ENCODE measurements at regions not wholly inside any gene's neighbourhood (a gene's known extent, or its start where the extent isn't known, plus 50 kb on each side); places are given as distances from the start of the nearest gene placed in this dataset.

DNA sequence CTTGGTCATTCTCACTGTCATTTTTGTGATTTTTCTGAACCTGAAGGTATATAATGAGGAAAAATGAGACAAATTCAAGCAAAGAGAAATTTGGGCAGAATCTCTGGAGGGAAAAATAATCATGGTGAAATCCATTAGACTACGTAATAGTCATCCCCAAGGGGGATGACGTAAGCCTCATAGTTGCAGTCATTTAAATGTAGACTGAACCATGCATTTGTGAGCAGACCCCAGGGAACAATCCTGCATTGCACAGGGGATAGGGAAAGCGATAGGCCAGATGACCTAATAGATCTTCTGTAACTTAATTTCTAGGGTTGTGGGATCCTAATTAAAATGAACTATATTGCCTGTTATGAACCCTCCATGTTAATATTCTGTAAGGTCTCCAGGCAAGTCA is 167.4 kb upstream of the C1orf21 start:
- Histone ChIP-seq H3K36me3 (ENCODE audit: insufficient read depth, low read length) (no peaks in the 10 kb centered on the region), H3K27ac (ENCODE audit: low read depth, low read length) (no peak overlapping the region), H3K27me3 (ENCODE audit: insufficient read depth, low read length) (no peaks in the 10 kb centered on the region), H3K4me3 (ENCODE audit: low read length in 2 of 2) (no peak overlapping the region), H3K4me1 (ENCODE audit: insufficient read depth, low read length) (no peaks in the 10 kb centered on the region), H3K9me3 (ENCODE audit: control insufficient read depth in 1 of 2, low read length in 2 of 2) (no peaks in the 10 kb centered on the region)
- H3K4me3 Mint-ChIP-seq = no peak overlapping the region
- intact Hi-C loops (cut with micrococcal nuclease) = no loop called here
- no peak overlapping the region for H3K27ac Mint-ChIP-seq
- no peak for DNase-seq
- H3K27me3 Mint-ChIP-seq = peaks cover 2 to 6% of the 10 kb centered on the region in 2 donors
- H3K4me1 Mint-ChIP-seq = no peaks in the 10 kb centered on the region
- POLR2A ChIA-PET (ENCODE audit: partially characterized antibody) = no interaction called here
- no peaks in the 10 kb centered on the region for H3K36me3 Mint-ChIP-seq
- H3K9me3 Mint-ChIP-seq = peaks cover 0 to 2% (median 0%) of the 10 kb centered on the region in 8 donors
- CTCF ChIA-PET (ENCODE audit: partially characterized antibody) = no interaction called here

DNA sequence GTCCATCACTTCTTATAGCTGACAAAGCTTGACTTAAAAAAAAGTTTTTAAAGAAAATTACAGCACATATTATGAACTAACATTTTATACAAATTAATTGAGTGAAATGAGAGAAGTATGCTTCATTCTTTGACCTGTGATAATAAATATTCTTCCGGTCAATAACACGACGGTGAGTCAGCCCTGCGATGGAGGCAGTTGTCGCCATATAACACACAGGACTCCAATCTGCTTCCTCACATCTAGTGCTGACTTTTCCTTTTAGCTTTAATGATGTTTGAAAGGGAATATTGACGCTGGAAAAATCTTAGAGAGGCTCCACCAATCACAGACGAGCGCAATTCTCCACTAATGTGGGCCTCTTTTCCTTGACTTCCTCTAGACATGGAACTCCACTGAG is 166.9 kb upstream of the C1orf21 start:
- Mint-ChIP-seq H3K27me3 (peaks cover 4 to 6% of the 10 kb centered on the region in 2 donors), H3K9me3 (peaks cover 0 to 2% (median 0%) of the 10 kb centered on the region in 8 donors), H3K4me1 (no peaks in the 10 kb centered on the region), H3K27ac (no peak overlapping the region), H3K4me3 (no peak overlapping the region), H3K36me3 (no peaks in the 10 kb centered on the region)
- intact Hi-C loops (cut with micrococcal nuclease) = loop anchor here (5.0 kb wide), 1 partner anchor 303 kb away; no protein-coding TSS in a partner anchor
- Histone ChIP-seq H3K27me3 (ENCODE audit: insufficient read depth, low read length) (no peaks in the 10 kb centered on the region), H3K4me3 (ENCODE audit: low read length in 2 of 2) (no peak overlapping the region), H3K9me3 (ENCODE audit: control insufficient read depth in 1 of 2, low read length in 2 of 2) (no peaks in the 10 kb centered on the region), H3K4me1 (ENCODE audit: insufficient read depth, low read length) (no peaks in the 10 kb centered on the region), H3K36me3 (ENCODE audit: insufficient read depth, low read length) (no peaks in the 10 kb centered on the region), H3K27ac (ENCODE audit: low read depth, low read length) (no peak overlapping the region)
- DNase-seq = no peak
- ChIA-PET CTCF (ENCODE audit: partially characterized antibody) (interaction anchor here (0.9 kb wide), 1 partner anchor 10 kb away, joined by 3 read pairs; no protein-coding TSS in a partner anchor), POLR2A (ENCODE audit: partially characterized antibody) (no interaction called here)

DNA sequence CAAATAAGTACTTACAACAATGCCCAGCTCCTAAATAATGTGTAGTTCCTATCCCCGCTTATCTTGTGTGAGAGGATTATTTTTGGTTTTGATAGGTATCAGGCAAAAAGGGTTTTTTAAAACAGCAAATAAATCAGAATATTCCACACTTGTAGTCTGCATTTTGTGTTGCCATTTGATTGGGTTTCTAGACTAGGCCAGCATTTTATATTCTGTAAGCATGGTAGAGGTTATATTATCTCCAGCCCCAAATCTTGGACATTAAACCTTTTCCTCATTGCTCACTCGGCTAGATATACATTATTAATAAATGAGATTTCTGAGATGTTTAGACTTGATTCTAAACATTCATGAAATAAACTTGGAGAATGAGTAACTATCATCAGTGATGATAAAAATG is 165.7 kb upstream of the C1orf21 start:
- H3K4me3 ChIP-seq (ENCODE audit: low read length in 2 of 2) = no peak overlapping the region
- no peak overlapping the region for H3K27ac ChIP-seq (ENCODE audit: low read depth, low read length)
- peaks cover 3 to 4% of the 10 kb centered on the region in 2 donors for H3K27me3 Mint-ChIP-seq
- peaks cover 0 to 2% (median 0%) of the 10 kb centered on the region in 8 donors for H3K9me3 Mint-ChIP-seq
- CTCF ChIA-PET (ENCODE audit: partially characterized antibody) = interaction anchor here (0.8 to 3.6 kb wide), 12 partner anchors 9 to 567 kb away, joined by 3 to 20 read pairs (median 4); partner anchors contain the start of genes APOBEC4 and TSEN15
- H3K4me1 ChIP-seq (ENCODE audit: insufficient read depth, low read length) = no peaks in the 10 kb centered on the region
- no peaks in the 10 kb centered on the region for H3K27me3 ChIP-seq (ENCODE audit: insufficient read depth, low read length)
- H3K4me1 Mint-ChIP-seq = no peaks in the 10 kb centered on the region
- H3K9me3 ChIP-seq (ENCODE audit: control insufficient read depth in 1 of 2, low read length in 2 of 2) = no peaks in the 10 kb centered on the region
- no peaks in the 10 kb centered on the region for H3K36me3 ChIP-seq (ENCODE audit: insufficient read depth, low read length)
- H3K27ac Mint-ChIP-seq = no peak overlapping the region
- H3K4me3 Mint-ChIP-seq = no peak overlapping the region
- no peaks in the 10 kb centered on the region for H3K36me3 Mint-ChIP-seq
- DNase-seq = no peak
- intact Hi-C loops (cut with micrococcal nuclease) = loop anchor here (5.0 kb wide), 1 partner anchor 304 kb away; no protein-coding TSS in a partner anchor
- POLR2A ChIA-PET (ENCODE audit: partially characterized antibody) = no interaction called here

DNA sequence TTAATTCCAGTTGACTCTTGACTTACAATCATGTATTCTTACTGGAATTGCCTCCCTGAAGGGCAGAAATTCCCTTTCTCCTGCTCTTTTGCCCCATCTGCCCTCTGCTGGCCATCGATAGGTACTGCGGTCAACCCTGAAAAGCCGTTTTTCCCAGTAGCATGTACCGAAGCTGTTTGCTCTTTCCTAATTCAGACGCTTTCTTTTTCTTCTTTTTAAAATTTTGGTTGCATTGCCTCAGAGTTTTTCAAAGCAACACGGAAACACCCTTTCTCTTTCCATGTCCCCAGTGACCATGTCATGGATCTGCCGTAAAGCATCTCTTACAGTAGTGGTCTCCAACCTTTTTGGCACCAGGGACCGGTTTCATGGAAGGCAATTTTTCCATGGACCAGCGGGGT is 164.2 kb upstream of the C1orf21 start:
- CTCF ChIA-PET (ENCODE audit: partially characterized antibody) = interaction anchor here (0.6 to 3.6 kb wide), 16 partner anchors 10 to 882 kb away, joined by 3 to 20 read pairs (median 4); partner anchors contain the start of genes APOBEC4 and TSEN15
- H3K27me3 Mint-ChIP-seq = peaks cover 3 to 4% of the 10 kb centered on the region in 2 donors
- Histone ChIP-seq H3K27ac (ENCODE audit: low read depth, low read length) (no peak overlapping the region), H3K9me3 (ENCODE audit: control insufficient read depth in 1 of 2, low read length in 2 of 2) (no peaks in the 10 kb centered on the region), H3K36me3 (ENCODE audit: insufficient read depth, low read length) (no peaks in the 10 kb centered on the region), H3K27me3 (ENCODE audit: insufficient read depth, low read length) (no peaks in the 10 kb centered on the region), H3K4me3 (ENCODE audit: low read length in 2 of 2) (no peak overlapping the region), H3K4me1 (ENCODE audit: insufficient read depth, low read length) (no peaks in the 10 kb centered on the region)
- H3K4me3 Mint-ChIP-seq = peak overlapping the region in 3 of 8 donors; percentile 10 to 46 (median 18)
- no peaks in the 10 kb centered on the region for H3K4me1 Mint-ChIP-seq
- DNase-seq = peak in 4 of 5 donors; percentile 18 to 34 (median 24)
- intact Hi-C loops (cut with micrococcal nuclease) = loop anchor here (1.0 to 5.0 kb wide), 3 partner anchors 147 to 305 kb away; no protein-coding TSS in a partner anchor
- POLR2A ChIA-PET (ENCODE audit: partially characterized antibody) = no interaction called here
- H3K9me3 Mint-ChIP-seq = peaks cover 0 to 2% (median 0%) of the 10 kb centered on the region in 8 donors
- H3K36me3 Mint-ChIP-seq = no peaks in the 10 kb centered on the region
- H3K27ac Mint-ChIP-seq = peak overlapping the region in 1 of 7 donors; percentile 18

DNA sequence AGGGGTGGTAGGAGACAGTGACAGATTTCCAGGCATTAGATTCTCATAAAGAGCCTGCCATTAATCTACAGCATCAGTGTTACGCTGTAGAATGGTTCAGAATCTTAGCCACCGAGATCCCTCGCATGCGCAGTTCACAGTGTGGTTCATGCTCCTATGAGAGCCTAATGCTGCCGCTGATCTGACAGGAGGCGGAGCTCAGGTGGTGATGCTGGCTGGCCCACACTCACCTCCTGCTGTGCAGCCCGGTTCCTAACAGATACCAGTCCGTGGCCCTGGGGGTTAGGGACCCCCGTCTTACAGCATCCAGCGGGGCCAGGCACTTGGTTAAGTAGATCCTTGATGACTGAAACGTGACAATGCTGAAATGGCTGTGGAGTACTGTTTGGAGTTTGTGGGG is 163.6 kb upstream of the C1orf21 start:
- no peak overlapping the region for H3K27ac Mint-ChIP-seq
- H3K4me1 Mint-ChIP-seq = no peaks in the 10 kb centered on the region
- Histone ChIP-seq H3K4me3 (ENCODE audit: low read length in 2 of 2) (no peak overlapping the region), H3K36me3 (ENCODE audit: insufficient read depth, low read length) (no peaks in the 10 kb centered on the region), H3K27me3 (ENCODE audit: insufficient read depth, low read length) (no peaks in the 10 kb centered on the region), H3K9me3 (ENCODE audit: control insufficient read depth in 1 of 2, low read length in 2 of 2) (no peaks in the 10 kb centered on the region), H3K4me1 (ENCODE audit: insufficient read depth, low read length) (no peaks in the 10 kb centered on the region), H3K27ac (ENCODE audit: low read depth, low read length) (no peak overlapping the region)
- ChIA-PET CTCF (ENCODE audit: partially characterized antibody) (interaction anchor here (0.6 to 3.6 kb wide), 14 partner anchors 11 to 882 kb away, joined by 3 to 20 read pairs (median 4); partner anchors contain the start of gene APOBEC4), POLR2A (ENCODE audit: partially characterized antibody) (no interaction called here)
- H3K9me3 Mint-ChIP-seq = peaks cover 0 to 2% (median 0%) of the 10 kb centered on the region in 8 donors
- H3K27me3 Mint-ChIP-seq = peaks cover 3 to 4% of the 10 kb centered on the region in 2 donors
- H3K36me3 Mint-ChIP-seq = no peaks in the 10 kb centered on the region
- DNase-seq = no peak
- intact Hi-C loops (cut with micrococcal nuclease) = loop anchor here (5.0 kb wide), 1 partner anchor 306 kb away; no protein-coding TSS in a partner anchor
- H3K4me3 Mint-ChIP-seq = peak overlapping the region in 1 of 8 donors; percentile 27

DNA sequence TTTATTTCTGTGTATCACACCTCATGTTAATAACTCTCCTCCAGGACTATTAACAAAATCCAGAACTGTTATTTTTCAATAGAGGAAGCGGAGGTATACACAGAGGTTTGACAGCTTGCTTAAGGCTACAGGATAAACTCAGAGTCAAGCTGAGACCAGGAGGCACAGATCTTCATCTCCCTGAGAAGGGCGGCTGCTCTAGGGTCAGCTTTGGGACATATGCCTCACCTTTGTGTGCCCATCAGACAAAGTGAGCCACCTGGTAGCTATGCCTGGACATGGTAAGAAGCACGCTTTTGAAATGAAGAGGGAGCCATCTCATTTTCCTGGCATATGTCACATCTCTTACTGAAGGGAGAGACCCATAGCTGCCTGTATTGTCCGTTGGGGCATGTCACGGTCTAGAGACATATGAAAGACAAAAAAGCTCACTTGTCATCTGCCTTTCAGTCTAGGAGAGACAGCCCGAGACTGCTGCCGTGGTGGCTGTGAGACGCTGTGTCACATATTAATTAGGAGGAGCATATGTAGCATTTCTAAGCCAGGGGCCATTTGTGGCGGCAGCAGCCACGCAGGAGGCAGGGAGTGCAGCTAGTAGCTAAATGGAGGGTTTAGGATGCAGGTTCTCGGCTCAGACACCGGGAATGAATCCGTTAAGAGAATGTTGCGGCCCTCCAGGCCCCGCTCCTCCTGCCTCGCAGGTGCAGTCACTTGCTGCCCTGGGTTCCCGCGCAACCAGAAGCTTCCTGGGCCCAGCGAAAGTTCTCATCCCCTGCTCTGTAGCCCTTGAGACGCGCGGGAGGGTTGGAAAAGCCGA is 161.3 kb upstream of the C1orf21 start:
- H3K4me1 ChIP-seq (ENCODE audit: insufficient read depth, low read length) = no peaks in the 10 kb centered on the region
- Mint-ChIP-seq H3K4me3 (no peak overlapping the region), H3K27me3 (peaks cover 3 to 4% of the 10 kb centered on the region in 2 donors), H3K4me1 (no peaks in the 10 kb centered on the region), H3K27ac (no peak overlapping the region), H3K36me3 (no peaks in the 10 kb centered on the region), H3K9me3 (peaks cover 0 to 7% (median 0%) of the 10 kb centered on the region in 8 donors)
- CTCF ChIA-PET (ENCODE audit: partially characterized antibody) = interaction anchor here (0.7 to 2.1 kb wide), 7 partner anchors 9 to 570 kb away, joined by 3 to 11 read pairs (median 3); no protein-coding TSS in a partner anchor
- intact Hi-C loops (cut with micrococcal nuclease) = no loop called here
- H3K9me3 ChIP-seq (ENCODE audit: control insufficient read depth in 1 of 2, low read length in 2 of 2) = no peaks in the 10 kb centered on the region
- H3K27me3 ChIP-seq (ENCODE audit: insufficient read depth, low read length) = no peaks in the 10 kb centered on the region
- no peaks in the 10 kb centered on the region for H3K36me3 ChIP-seq (ENCODE audit: insufficient read depth, low read length)
- H3K27ac ChIP-seq (ENCODE audit: low read depth, low read length) = no peak overlapping the region
- POLR2A ChIA-PET (ENCODE audit: partially characterized antibody) = no interaction called here
- no peak for DNase-seq
- H3K4me3 ChIP-seq (ENCODE audit: low read length in 2 of 2) = no peak overlapping the region

DNA sequence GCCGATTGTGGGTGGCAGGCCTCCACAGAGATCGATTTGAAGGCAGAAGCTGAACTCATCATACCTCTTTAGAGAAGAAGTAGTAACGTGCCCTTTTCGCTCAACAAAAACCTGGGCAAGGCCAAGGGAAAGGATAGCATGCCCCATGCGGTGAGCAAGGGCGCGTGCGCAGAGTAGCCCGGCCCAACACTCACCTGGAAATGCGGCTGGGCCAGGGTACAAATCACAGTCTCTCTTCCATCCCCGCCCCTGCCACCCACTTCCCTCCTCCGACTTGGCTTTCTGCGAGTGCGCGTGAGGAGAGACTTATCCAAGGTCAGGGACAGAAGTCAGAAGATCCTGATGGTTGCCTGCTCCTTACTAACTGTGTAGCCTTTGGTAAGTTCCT is 160.7 kb upstream of the C1orf21 start:
- Histone ChIP-seq H3K4me3 (ENCODE audit: low read length in 2 of 2) (no peak overlapping the region), H3K36me3 (ENCODE audit: insufficient read depth, low read length) (no peaks in the 10 kb centered on the region), H3K9me3 (ENCODE audit: control insufficient read depth in 1 of 2, low read length in 2 of 2) (no peaks in the 10 kb centered on the region), H3K27ac (ENCODE audit: low read depth, low read length) (no peak overlapping the region), H3K27me3 (ENCODE audit: insufficient read depth, low read length) (no peaks in the 10 kb centered on the region), H3K4me1 (ENCODE audit: insufficient read depth, low read length) (no peaks in the 10 kb centered on the region)
- intact Hi-C loops (cut with micrococcal nuclease) = no loop called here
- H3K36me3 Mint-ChIP-seq = no peaks in the 10 kb centered on the region
- H3K27ac Mint-ChIP-seq = no peak overlapping the region
- peaks cover 3 to 4% of the 10 kb centered on the region in 2 donors for H3K27me3 Mint-ChIP-seq
- no peak overlapping the region for H3K4me3 Mint-ChIP-seq
- DNase-seq = no peak
- ChIA-PET POLR2A (ENCODE audit: partially characterized antibody) (no interaction called here), CTCF (ENCODE audit: partially characterized antibody) (interaction anchor here (2.1 kb wide), 2 partner anchors 9 to 269 kb away, joined by 6 to 11 read pairs; no protein-coding TSS in a partner anchor)
- H3K4me1 Mint-ChIP-seq = no peaks in the 10 kb centered on the region
- peaks cover 0 to 7% (median 0%) of the 10 kb centered on the region in 8 donors for H3K9me3 Mint-ChIP-seq
